Coronary artery (tissue), 2 donors: ENCODE measurements at regions not wholly inside any gene's neighbourhood (a gene's known extent, or its start where the extent isn't known, plus 50 kb on each side); places are given as distances from the start of the nearest gene placed in this dataset.

Experiments used
- DNase-seq: peaks from one replicate; pipeline ENCODE4 v3.0.0-alpha.2; 2017; ENCODE audit warnings: low spot score
- H3K27ac ChIP-seq, 2 donors: fragments of 200-600 bp; sonication (generic); one replicate each; pipeline ENCODE4 v1.5.1; 2016 to 2019
- H3K4me3 ChIP-seq: fragments of 200-600 bp; sonication (generic); 2 replicates; pipeline ENCODE4 v1.5.1; 2016; ENCODE audit warnings: mild to moderate bottlenecking, moderate library complexity
- CTCF ChIP-seq: fragments of 200-600 bp; sonication (generic); IDR thresholded peaks from one replicate; pipeline ENCODE4 v1.5.1; 2019; ENCODE audit warnings: antibody characterized with exemption

- no peak for TF ChIP-seq CTCF
- no peak for DNase-seq
- H3K4me3 ChIP-seq: no peak overlapping the region
- no peak overlapping the region for H3K27ac ChIP-seq
Measured at GRCh38 chr6:159446340-159446739, 246.7 kb downstream of the SOD2 start.

DNA sequence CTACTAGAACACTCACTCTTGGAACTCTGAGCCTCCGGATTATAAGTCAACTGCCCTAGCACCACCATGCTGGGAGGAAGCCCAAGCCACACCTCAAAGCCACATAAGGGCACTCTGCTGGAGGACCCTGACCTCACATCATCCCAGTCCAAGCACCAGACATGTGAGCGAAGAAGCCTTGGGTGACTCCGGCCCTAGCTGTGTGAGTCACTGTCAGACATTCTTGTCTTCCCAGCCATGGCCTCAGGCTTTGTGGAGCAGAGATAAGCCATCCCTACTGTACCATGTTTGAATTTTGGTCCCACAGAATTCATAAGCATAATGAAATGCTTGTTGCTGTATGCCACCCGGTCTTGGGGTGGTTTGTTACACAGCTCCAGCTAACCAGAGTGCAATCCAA is 247.7 kb downstream of the SOD2 start:
- no peak overlapping the region for H3K27ac ChIP-seq
- no peak for DNase-seq
- no peak for TF ChIP-seq CTCF
- H3K4me3 ChIP-seq: no peak overlapping the region

GRCh38 chr6:159444056-159444760 is 248.8 kb downstream of the SOD2 start:
- no peak for DNase-seq
- no peak overlapping the region for H3K27ac ChIP-seq
- H3K4me3 ChIP-seq: no peak overlapping the region
- TF ChIP-seq CTCF: no peak

GRCh38 chr6:159443417-159443920 is 249.6 kb downstream of the SOD2 start:
- Histone ChIP-seq H3K27ac (no peak overlapping the region), H3K4me3 (no peak overlapping the region)
- no peak for TF ChIP-seq CTCF
- DNase-seq: no peak

GRCh38 chr6:159441704-159441981 is 251.4 kb downstream of the SOD2 start:
- no peak overlapping the region for H3K4me3 ChIP-seq
- no peak overlapping the region for H3K27ac ChIP-seq
- DNase-seq: no peak
- no peak for TF ChIP-seq CTCF

- DNase-seq: no peak
- TF ChIP-seq CTCF: no peak
- Histone ChIP-seq H3K27ac (no peak overlapping the region), H3K4me3 (no peak overlapping the region)
Measured at GRCh38 chr6:159440911-159441703, 251.9 kb downstream of the SOD2 start.

GRCh38 chr6:159440349-159440748 is 252.7 kb downstream of the SOD2 start:
- H3K27ac ChIP-seq: no peak overlapping the region
- no peak overlapping the region for H3K4me3 ChIP-seq
- DNase-seq: no peak
- TF ChIP-seq CTCF: no peak
